NCI-H2196 (cell line): ENCODE measurements at regions not wholly inside any gene's neighbourhood (a gene's known extent, or its start where the extent isn't known, plus 50 kb on each side); places are given as distances from the start of the nearest gene placed in this dataset.
"Not testable (repeated sequence)": the region's sequence is repeated elsewhere in the genome, so short reads cannot be mapped to it uniquely, and the experiment has no call there.

ENCODE experiments used
- DNase-seq: peaks from one replicate; lab custom pipeline; 2025; ENCODE audit not compliant: unreplicated experiment; lab: John Stamatoyannopoulos, UW

DNA sequence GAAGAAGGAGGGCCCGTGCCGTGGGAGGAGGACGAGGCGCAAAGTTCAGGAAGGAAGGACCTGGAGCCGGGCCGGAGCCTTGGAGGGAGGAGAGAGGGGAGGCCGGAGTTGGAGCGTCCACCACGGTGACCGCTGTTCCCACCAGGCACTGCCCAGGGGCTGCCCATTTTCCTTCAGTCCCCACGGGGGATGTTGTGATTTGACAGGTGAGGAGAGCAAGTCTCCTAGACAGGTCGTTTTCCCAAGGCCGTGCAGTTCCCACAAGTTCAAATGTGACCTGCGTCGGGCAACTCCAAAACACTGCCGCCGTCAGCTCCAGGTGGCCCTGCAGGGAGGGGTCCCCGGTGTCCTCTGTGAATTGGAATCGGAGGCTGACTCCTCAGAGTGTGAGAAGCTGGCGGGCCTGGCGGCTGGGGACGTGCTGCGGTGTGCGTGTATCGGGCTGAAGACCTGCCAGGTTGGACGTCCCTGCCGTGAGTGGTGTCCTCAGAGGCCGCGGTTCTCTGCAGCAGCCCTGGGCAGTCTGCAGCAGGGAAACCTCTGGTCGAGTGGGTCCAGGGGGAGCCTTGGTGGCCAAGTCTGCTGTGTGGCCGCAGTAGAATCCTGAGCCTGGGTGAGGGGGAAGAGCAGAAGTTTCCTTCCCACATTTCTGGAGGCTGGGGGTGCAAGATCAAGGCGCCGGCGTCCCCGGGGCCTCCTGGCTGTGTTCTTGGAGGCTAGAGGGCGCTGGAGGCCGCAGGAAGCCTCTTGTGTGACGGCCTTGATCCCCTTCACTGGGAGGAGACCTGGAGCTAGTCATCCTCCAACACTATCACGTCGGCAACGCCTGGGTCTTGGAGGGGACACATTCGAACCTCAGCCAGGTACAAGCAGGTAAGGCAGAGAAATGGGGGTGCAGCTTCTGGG, 115.1 kb upstream of the FRMD1 start:
- no peak for DNase-seq

DNA sequence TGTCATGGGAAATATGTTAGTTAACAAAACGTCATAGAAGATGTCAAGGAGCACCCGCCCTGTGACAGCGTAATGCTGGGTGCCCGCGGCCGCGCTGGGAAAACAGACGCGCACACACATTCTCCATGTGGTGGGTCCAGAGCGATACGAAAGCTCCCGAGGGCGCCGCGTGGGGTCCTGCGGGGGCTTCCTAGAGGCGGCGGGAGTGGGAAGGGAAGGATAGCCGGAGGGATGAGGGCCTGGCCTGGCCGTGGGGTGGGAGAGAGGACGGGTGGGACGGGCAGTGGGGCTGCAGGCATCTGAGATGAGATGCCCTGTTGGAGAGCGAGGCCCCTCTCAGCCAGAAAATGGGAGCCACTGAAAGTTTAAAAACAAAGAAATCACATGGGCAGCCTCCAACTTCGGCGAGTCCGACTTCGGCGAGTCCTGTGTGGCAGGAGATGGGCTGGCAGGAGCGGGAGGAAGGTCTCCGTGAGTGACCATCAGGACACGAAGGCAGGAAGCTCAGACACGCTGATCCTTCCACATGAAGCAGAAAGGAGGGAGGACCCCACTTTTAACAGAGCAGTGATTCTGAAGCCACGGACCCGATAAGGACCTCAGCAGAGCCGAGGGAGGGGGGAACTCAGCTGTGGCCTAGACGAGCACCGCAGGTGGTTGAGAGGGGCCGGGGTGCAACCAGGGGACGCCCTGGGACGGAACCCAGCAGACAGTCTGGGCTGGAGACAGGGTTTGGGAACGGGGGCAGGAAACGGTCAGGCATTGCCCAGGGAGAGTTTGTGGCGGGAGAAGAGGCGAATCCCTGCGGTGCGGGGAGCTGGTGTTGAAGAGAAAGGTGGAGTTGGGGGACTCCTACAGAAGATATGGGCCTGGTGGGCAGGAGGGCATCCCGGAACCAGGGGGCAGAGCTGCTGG, 114.1 kb upstream of the FRMD1 start:
- DNase-seq = no peak

DNA sequence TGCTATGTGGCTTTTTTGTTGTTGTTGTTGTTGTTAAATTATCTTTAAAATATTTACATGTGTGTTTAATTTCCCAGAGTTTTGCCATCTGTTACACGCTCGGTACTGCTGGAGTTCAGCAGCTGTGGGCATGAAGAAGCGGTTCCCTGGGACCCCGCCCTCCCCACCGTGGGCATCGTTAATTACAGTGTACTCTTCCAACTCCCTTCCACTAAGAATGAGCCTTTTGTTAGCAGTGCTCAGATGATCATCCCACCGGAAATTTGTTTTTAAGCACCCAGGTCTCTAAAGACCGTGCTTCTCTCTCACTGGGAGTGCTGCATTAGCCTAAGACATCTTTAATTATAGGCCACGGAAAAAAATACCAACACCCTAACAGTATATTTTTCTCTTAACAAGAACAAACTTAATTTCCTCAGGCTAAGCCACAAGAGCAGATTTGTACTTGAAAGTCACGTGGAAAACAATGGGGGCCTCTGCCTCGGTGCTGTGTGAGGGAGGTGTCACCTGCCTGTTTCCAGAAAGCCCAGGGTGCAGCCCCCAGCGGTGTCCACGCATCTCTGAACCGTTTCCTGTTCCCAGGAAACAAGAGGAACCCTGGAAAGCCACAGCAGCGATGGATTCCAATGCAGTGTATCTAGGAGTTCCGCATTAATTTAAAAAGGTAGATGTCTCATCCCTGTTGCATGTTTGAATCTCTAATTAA, 113.3 kb upstream of the FRMD1 start:
- DNase-seq = no peak

DNA sequence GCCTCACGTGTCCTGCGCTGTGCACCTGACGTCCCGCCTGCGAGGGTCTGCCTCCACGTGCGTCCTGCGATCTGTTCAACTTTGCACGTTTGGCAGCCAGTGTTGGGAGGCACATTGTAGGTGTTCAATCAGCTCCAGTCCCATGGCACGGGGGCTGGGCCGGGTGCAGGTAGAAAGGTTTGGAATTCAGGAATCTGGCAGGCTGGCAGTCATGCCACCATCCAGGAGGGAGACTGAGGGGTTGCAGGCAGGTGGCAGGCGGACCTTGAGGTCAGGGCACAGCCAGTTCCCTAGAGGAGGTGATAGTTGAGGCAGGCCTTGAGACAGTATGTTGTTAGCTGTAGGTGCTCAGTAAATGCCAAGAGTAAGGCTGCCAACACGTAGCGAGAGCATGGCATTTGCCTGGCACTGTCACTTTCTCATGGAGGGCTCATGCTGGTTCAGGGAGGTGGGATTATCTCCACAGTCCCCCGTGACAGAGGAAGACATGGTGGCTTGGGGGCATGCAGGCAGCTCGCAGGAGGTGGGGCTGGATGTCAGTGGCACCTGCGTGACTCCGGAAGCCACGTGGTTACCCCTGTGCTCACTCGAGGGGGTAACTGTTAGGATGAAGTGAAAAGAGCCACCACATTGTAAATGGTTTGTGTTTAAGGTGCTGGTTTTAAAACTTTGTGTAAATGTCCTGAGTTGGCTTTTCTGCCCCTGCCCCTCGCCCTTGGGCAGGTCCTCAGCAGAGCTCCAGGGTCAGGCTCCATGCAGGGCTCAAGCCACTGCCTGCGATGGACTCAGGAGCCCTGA, 111.8 kb upstream of the FRMD1 start:
- no peak for DNase-seq

DNA sequence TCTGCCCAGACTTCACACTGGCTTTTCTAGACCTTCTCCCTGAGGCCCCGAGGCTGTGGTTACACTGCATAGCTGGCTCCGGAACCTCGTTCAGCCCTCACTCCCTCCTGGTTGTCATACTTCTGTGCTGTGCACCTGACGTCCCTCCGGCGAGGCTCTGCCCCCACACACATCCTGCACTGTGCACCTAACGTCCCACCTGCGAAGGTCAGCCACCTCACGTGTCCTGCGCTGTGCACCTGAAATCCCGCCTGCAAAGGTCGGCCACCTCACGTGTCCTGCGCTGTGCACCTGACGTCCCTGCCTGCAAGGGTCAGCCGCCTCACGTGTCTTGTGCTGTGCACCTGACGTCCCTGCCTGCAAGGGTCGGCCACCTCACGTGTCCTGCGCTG, 111.0 kb upstream of the FRMD1 start:
- no peak for DNase-seq

DNA sequence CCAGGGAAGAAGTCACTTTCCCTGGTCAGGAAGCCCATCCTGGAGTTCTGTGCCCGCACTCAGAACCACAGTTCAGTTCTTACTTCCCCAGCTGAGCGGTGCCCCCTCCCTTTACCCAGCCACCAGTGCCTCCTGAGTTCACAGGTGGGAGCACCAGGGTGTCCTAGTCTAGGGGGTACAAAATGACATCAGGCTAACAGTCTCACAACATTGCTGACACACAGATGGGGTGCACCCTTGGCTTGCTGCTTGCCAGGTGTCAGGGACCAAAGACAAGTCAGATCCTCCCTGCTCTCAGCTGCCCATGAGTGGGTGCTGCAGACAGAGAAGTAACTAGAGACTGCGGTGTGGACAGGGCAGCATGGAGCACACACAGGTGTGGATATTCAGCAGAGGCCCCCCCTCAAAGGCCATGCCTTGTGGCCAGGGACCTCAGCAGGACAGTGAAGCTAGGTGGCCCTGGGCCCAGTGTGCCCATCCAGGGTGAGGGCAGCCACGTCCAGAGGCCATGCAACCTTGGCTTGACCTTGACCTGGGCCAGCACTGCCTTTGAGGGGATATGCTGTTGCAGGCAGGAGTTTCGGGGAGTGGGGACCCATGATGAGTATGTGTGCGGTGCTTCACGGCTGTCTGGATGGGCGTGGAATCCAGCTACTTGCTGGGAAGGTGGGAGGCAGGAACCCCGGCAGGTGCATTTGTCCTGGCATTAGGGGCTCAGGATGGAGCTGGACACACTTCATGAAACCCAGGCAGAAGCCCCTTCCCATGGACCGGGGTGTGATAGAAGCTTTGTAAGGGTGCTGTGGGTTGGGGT, 110.4 kb upstream of the FRMD1 start:
- DNase-seq = no peak

DNA sequence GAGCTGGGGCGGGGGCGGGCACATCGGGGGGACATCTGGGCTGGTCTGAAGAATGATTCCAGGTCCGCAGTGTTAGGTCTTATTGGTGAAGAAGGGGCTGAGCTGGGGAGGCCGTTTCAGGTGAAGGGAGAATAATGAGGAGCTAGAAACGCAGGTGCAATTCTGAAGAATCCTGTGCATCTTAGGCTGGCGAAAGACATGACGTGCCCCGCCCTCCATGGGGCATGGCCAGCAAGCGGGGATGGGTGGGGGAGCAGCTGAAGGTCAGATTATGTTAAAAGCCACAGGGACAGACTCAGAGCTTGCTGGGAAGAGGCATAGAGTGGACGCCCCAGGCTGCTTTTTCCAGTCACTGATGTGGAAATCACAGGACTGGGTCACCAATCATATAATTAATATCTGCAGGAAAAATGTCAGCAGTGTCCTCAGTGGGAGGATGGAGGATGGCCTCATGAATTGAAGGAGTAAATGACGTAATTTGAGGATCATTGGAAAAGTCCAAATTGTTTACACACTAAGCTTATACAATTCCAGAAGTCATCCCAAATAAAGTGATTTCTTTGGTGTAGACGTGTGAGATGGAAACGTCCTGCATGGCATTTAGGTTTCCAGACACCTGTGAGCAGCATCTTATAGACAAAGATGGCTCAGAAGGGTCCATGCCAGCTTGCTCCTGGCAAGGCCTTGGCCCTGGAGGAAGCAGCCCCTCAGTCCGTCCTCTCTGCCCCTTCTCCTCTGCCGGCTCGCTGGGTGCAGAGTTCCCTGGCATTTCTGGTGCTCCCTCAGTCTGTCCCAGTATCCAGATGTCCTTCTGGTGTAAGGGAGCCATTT, 109.6 kb upstream of the FRMD1 start:
- DNase-seq = no peak

DNA sequence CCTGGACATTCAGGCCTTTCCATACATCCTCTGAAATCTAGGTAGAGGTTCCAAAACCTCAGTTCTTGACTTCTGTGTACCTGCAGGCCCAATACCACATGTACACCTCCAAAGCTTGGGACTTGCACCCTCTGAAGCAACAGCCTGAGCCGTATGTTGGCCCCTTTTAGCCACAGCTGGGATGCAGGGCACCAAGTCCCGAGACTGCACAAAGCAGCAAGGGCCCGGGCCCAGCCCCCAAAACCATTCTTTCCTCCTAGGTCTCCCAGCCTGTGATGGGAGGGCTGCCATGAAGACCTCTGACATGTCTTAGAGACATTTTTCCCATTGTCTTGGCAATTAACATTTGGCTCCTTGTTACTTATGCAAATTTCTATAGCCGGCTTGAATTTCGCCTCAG, 107.4 kb upstream of the FRMD1 start:
- no peak for DNase-seq

DNA sequence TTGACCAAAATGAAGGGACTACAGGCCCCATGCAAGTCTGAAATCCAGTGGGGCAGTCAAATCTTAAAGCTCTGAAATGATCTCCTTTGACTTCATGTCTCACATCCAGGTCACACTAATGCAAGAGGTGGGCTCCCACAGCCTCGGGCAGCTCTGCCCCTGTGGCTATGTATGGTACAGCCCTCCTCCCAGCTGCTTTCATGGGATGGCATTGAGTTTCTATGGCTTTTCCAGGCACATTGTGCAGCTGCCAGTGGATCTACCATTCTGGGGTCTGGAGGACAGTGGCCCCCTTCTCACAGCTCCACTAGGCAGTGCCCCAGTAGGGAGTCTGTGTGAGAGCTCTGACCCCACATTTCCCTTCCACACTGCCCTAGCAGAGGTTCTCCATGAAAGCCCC, 107.0 kb upstream of the FRMD1 start:
- DNase-seq = not testable (repeated sequence)

DNA sequence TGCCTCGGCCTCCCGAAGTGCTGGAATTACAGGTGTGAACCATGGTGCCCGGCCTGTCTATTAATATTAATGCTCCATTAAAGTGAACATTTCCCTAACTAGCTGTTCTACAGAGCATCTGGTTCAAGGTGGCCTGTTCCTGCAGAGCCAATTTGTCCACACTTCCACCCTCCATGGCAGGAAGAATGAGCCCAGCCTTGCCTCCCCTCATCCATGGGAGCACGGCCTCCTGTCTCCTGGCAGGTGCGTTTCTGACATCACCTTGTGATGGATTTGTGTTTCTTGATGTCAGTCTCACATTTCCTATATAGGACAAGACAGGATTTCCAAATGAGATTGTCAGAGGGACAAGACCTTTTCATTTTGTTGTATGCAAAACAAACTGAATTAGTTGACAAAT, 105.7 kb upstream of the FRMD1 start:
- DNase-seq = no peak

DNA sequence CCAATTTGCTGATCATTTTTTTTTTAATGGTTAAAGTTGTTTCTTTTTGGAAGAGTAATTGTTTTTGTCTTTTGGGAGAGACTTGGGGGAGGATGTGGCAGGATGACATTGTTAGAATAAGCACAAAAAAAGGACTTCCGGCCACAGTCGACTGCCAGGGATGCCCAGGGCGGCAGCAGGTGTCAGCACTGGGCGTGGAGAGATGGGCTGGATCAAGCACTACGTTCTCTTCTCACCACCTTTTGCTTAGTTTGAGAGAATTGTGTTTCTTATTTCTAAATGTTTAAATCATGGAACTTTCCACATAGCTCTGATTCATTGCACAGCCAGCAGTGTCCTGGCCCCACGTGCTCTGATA, 104.6 kb upstream of the FRMD1 start:
- no peak for DNase-seq

DNA sequence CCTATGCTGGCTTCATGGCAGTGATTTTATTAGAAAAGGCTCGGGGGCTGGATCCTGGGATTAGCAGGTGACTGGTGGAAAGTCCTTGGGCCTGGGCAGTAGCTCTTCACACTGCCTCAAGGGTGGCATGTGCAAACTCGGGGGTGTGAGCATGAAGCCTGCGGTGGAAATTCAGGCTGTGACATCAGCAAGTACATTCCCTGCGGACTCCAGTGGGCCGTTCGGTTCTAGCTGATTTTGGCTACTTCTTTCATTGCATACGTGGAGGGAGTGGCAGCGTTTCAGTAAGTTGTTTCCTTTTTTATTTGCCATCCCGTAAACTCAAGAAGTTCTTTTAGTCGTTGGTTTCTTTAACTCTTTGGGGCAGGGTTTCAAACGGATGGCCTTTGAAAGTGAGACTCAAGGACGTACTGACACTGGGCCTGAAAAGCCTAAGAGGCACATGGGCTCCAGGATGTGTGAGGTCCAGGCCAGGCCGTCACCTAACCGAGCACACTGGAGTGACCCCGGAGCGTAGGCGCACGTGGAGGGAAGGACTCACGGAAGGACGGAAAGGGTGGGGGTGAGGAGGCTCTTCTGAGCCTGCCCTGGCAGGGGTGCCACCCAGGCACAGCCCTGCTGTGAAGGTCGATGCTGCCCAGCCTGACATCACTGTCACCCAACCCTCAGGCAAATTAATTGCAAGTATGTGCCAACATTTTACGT, 104.0 kb upstream of the FRMD1 start:
- no peak for DNase-seq

DNA sequence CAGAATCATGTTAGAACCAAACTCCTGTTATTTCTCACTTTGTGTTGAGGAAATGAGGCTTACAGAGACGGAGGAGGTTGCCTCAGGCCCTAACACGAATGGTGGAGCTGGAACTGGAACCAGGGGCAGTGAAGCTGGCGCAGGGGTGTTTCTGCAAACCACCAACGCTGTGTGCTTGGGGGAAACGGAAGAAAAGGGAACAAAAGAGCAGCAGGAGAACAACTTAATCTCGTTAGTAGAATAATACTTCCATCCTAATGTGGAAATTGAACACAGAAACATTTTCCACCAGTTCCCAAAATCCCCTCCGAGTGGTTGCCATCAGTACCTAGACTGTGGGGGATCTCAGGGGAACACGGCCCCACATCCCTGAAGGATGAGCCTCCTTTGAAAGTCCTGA, 103.4 kb upstream of the FRMD1 start:
- DNase-seq = no peak

DNA sequence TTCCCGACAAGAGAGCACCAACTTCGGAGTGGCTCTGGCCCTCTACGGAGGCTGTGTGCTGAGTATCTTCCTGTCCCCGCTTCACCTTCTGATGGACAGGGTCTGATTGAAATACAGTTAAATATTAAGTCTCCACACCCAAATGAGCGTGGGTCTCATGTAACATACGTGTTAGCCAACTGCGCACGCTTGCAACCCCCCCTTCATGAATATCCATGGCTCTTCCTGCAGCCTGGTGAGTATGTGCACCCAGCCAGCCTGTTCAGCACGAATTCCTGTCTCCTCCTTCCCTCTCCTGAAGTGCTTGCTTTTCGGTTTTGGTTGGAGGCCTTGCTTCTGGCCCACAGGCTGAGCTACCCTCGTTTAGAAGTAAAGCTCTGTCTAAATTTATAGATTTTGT, 102.9 kb upstream of the FRMD1 start:
- DNase-seq = no peak

DNA sequence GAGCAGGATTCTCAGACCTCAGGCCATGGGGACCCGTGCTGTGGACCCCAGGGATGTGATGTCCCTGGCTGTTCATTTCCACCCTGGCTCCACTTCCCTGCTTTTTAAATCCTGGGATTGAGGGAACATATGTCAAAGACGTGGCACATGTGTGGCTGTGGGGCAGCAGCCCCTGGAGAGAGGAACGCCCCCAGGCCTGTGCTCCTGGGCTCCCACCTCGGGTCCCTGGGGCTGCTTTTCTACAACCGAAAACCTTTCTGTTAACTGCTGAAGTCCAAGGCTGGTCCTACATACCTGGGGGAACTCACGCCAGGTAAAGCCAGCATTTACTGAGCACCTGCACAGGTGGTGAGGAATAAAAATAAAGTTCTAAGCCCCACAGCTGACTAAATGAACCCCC, 102.3 kb upstream of the FRMD1 start:
- no peak for DNase-seq

DNA sequence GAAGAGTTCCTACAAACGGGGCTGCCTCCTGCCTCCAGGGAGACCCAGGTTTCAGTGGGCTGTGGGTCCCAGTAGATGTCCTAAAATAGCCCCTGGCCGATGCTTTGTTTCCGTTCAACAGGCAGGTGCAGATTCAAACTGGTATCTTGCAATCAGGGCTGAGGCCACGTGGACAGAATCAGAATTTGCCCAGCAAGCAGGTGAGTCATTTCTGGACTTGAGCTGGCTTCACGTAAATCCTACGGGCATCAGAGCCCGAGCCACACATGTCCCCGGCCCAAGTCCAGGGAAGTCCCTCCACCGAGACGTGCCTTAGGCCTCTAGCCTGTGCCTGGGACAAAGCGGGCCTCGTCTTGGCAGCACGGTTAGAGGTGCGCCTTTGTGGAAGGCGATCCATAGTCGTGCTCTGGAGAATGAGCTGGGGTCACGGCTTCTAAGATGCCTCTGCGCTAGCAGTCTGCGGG, 101.6 kb upstream of the FRMD1 start:
- no peak for DNase-seq

DNA sequence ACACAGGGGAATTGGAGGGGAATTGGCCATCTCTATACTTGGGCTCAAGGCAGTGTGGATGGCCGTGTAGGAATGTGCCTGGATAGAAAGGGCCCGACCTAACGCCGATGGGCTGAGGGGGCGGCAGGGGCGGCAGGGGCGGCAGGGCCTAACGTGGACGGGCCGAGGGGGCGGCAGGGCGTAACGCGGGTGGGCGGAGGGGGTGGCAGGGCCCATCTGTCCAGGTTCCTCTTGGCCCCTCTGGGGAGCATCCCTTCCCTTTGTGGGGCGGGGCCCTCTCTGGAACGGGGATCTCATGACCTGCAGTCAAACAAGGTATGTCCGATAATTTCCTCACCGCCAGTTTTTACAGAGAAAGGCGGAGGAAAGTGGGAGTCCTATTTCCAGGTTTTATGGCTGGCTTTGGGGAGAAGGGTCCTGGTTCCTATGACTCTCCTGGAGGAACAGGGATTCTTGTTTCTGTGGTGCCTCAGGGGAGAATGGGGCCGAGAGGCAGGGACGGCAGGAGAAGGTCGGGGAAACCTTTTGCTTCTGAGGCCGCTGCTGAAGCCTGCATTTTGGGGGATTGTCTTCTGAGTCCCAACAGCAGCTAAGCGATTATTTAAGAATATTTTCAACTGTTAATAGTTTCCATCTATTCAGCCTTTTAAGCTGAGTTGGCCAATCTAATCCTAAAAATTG, 100.8 kb upstream of the FRMD1 start:
- no peak for DNase-seq

DNA sequence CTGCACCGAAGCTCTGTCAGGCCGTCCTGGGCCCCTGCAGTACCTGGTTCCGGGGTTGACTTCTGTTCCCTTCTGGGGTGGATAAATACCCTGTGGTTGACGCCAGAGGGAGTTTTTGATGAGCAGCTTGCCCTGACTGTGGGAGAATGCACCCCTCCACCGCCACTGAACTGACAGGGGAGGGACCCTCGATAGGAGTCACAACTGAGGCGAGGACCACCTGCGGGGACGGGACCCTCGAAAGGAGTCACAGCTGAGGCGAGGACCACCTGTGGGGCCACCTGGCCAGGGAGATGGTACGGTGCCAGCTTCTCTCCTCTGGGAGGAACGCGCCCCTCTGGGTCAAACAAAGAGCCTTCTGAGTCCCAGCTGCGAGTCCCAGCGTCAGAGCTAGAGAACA, 100.1 kb upstream of the FRMD1 start:
- DNase-seq = no peak
